IPS DF 4.7 (cell line): ENCODE measurements at regions not wholly inside any gene's neighbourhood (a gene's known extent, or its start where the extent isn't known, plus 50 kb on each side); places are given as distances from the start of the nearest gene placed in this dataset.
"Not testable (repeated sequence)": the region's sequence is repeated elsewhere in the genome, so short reads cannot be mapped to it uniquely, and the experiment has no call there.

Experiments
- DNase-seq: peaks from one replicate; pipeline ENCODE4 v3.0.0-alpha.2; 2013; ENCODE audit warnings: low spot score; ENCODE audit errors: extremely low read depth

DNA sequence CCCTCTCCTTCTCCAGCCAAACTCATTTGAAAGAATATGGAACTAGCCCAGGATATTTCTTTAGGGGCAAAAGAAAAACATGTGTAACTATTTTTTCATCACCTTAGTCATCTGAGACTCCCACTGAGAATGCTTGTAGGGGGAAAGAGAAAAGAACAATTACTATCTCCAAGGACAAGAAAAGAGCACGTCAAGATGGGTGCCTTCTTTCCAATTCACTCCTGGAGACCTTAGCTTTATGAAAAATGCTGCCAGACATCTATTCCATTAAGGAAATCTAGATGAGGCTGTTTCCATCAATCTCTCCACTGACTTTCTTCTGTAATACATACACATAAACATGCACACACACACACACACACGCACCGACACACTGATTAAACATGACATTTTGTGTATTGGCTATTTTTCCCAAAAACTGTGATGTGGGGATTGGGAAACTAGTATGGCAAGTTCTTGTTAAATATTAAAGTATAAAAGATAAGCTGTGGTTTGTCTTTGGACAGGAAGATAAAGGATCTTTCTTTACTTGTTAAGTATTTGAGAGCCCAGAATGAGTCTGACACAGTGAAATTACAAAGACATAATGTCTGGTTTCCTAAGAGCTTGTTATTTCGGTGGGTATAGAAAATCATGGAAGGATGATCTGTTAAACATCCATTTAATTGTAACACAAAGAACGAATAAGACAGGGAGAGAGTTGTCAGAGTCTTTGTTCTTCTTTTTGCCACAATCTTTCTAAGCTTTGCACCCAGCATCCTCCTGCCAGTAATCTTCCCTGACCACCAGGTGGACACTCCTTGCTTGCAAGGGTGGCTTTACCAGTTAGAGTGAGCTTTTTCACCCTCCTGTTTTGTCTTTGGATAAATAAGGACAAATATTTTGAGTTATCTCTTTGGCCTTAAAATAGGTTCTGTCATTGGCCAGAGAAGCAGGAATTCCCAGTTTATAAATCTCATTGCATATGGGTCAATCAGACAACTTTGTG is 177.3 kb upstream of the TMEM72 start:
- DNase-seq, result no peak

DNA sequence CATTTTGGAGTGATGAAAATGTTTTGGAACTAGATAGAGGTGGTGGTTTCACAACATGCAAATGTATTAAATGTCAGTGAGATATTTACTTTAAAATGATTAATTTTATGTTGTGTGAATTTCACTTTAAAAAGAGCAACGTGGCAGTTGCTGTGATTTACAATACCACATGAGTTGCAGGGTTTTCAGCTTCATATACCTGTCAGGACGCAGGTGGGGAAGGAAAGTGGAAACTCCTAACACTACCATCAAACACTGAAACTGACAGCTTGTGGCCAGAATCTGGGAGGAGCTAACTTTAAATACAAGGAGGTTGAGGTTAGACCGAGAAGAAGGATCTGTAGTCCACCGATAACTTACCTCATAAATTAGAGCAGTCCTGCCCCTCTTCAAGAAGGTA is 168.9 kb upstream of the TMEM72 start:
- no peak for DNase-seq

DNA sequence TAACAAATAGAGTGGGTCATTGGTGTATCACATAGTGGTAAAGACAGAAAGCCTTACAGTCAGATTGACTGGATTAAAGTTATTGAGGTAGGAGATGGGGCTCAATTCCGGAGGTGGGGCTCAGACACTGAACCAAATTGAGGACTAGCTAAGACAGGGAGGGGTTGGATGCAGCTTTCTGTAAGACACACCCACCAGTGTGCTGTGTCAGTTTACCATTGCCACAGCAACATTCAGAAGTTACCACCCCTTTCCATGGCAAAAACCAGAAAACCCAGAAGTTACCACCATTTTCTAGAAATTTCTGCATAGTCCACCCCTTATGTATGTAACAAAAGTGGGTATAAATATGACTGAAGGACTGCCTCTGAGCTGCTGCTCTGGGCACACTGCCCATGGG is 167.6 kb upstream of the TMEM72 start:
- no peak for DNase-seq

DNA sequence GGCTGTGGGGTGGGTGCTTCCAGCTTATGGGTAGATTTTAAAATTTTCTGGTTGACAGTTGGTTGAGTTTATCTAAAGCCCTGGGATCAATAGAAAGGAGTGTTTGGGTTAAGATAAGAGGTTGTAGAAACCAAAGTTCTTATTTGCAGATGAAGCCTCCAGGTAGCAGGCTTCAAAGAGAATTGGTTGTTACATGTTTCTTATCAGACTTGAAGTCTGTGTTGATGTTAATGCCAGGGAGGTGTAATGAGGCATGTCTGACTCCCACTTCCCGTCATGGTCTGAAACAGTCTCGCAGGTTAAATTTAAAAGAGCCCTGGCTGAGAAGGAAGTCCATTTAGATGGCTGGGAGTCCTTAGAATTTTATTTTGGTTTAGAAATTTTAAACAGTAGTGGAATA is 165.2 kb upstream of the TMEM72 start:
- no peak for DNase-seq

DNA sequence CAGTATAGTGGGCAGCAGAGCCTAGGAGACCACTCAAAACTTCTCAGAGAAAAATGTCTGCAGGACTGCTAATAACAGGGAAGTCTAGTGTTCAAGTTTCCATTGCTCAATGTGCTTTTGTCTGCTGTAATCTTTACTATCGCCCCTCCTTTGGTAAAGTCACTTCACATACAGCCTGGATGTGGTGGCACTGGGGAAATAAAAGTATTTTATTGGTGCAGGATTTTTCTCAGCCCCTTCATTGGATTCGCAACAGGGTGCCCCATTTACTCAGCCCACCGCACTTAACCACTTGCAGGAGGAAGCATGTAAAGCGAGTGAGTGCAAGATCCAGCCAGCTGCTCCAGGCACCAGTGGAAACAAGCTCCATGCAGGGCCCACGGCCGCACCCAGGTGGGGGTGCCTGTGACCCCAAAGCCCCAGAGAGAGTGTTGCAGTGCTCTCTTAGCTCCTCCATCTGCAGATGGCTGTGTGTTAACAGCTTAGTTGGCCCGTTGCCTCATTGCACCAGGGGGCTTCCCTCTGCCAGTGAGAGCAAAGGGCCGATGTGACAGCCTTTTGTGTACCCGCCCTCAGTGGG is 163.5 kb upstream of the TMEM72 start:
- DNase-seq, result no peak

DNA sequence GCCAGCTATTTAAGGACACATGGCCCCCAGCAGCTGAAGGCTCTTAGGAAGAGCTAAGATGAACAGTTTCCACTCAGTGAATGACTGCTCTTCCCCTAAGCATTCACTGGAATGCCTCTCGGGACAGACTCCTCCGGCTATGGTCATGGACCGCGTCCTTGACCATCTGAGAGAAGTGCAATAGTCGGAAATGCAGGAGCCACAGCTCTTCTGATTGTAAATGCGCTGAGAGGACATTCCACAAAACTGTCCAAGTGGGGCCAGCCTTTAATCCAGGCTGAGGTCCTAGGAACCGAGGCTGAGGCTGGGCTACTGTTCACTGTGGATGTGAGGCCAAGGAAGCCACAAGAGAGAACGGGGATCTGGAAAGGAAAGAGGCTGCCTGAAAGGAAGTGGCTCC is 162.0 kb upstream of the TMEM72 start:
- no peak for DNase-seq

DNA sequence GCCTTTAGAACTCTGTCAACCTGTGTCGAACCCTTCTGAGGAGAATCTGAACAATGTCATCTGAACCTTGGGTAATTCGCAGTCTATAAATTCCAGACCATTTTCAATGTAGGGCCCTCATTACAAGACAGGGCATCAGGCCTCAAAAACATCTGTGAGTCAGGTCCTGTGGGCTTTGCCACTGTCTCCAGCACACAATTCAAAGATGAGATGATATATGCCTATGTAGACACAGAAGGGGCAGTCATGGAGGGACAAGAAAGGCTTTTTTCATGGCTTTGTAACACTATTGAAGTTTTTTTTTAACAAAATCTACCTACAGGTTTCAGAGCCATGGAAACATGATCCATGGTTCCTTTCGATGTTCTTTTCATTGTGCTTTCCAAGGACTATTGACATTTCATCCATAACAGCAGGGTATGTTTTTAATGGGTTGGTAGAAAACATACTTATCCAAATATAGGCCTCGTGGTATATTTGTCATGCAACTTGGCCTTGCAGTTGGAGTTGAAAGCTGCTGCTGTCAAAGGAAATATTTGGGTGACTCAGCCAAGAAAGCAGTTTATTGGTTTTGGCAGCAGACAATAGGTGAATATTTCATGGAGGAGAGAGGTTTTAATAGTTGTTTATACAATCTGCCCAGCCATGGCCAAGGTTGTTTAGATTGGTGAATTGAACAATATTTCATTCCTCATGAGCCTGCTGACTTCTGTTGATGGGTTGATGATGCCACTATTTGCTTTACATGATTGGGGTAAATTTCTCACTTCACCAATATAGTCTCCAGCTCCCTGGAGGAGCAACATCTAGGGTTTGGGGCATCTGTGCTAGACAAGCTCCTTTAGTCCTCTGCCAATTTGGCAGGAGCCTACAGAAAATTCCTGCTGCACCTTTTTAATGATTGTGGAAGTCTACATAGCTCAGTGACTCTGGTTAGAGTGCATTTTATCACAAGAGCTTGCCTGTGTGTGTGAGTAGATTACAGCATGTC is 158.4 kb upstream of the TMEM72 start:
- no peak for DNase-seq

DNA sequence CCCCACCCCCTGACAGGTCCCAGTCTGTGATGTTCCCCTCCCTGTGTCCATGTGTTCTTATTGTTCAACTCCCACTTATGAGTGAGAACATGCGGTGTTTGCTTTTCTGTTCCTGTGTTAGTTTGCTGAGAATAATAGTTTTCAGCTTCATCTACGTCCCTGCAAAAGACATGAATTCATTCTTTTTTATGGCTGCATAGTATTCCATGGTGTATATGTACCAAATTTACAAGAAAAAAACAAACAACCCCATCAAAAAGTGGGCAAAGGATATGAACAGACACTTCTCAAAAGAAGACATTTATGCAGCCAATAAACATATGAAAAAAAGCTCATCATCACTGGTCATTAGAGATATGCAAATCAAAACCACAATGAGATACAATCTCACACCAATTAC is 156.8 kb upstream of the TMEM72 start:
- not testable (repeated sequence) for DNase-seq

DNA sequence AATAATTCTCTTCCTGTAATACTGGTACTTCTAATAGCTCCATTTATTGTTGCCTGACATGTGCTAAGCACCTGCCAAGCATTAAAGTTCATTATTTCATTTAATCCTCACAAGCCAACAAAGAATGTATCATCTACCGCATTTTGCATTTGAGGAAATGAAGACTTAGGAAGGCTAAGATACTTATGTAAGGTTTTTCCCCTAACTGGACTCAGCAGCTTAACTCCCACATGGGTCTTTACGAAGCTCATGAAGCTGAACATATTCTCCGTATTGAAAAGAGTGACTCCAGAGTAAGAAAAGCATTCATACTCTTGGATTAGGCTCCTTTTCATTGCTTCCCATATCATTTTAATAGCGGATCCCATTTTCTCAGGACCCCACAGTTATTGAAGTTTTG is 155.7 kb upstream of the TMEM72 start:
- no peak for DNase-seq

DNA sequence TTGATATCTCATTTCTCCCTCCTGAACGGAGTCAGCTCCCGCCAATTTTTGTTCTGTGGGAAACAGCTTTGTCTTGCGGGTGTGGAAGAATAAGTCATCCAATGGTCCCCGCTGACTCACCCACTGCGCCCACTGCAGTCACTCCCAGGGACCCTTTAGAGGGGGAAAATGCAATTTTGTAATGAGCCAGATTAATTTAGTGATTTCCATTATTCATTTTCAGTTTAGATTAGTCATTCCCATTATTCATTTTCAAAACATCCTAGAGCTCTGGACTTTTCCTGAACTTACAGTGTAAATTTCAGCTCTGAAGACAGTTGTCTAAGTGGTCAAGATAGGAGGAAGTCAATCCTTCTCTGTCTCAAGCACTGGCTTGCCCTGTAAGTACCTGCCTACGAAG is 154.9 kb upstream of the TMEM72 start:
- DNase-seq, result no peak

DNA sequence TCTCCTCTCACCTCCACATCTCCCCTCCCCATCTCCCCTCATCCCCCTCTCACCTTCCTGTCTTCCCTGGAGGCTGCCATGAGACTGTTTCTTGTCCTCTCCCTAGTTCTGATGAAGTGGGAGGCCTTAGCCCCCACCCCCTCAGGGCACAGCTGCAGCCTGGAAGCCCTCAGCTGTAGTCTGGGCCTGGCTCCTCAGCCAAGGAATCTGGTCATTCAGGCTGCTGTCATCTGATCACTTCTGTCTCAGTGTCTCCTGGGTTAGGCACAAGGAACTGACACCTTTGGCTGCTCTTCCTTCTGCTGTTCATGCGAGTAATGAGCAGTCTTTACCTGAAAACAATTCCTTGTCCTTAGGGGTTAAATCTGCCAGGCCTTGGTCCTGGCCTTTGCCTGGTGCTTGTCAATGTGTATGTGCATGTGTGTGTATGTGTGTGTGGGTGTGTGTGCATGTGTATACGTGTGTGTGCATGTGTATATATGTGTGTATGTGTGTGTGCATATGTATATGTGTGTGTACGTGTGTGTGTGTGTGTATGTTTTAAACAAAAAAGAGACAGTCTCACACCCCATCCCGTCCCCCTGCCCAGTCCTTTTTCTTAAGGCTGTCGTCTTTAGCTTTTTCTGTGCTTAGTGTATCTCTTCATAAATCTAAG is 153.5 kb upstream of the TMEM72 start:
- no peak for DNase-seq

DNA sequence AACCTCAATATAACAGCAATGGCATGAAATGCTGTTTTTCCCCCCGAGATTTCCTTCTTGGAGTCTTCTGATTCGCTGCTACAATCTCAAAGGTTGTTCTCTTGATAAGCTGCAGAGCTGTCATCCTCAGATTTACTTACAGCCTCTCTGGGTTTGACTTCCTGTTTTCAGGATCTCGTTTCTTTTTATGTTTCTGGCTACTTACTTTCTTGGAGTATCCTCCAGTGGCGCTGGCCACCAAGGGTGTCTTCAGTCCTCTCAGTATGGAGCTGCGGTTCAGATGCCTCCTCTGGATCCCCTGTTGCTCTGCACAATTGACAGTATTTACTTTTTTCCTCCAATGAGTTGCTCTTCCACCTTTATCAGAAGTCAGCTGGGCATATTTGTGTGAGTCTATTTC is 152.0 kb upstream of the TMEM72 start:
- no peak for DNase-seq

DNA sequence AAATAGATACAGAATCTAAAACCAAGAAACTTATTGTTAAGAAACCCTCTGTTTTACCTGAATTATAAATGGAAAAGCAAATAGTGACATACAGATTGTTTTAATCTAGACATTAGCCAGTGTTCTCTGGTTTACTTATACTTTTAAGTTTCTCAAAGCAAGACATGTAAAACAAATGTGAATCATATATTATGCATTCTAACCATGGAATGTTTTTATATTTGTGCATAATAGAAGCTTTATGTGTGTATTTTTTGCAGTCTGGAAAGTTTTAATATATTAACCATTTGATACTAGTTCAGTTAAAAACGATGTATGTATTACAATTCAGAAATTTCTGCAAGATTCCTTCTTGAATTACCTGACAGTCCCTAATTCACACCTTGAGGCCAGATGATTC is 150.6 kb upstream of the TMEM72 start:
- DNase-seq, result no peak

DNA sequence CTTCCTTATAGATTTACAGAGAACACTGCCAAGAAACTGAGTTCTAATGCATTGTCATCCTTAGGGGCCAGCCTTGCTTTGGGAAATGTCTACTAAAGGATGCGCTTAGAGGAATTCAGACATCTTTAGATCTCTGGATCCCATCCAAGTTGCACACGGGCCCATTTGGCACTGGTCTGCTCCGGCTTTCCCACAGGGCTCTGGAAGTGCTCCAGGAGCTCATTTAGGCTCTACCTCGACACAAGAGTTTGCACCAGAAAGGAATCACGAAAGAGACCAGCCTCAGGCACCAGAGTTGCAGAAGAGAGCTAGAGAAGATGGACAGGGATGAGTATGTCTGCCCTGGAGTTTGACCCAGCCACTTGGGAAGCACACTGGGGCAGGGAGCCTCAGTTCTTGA is 150.1 kb upstream of the TMEM72 start:
- DNase-seq, result no peak

DNA sequence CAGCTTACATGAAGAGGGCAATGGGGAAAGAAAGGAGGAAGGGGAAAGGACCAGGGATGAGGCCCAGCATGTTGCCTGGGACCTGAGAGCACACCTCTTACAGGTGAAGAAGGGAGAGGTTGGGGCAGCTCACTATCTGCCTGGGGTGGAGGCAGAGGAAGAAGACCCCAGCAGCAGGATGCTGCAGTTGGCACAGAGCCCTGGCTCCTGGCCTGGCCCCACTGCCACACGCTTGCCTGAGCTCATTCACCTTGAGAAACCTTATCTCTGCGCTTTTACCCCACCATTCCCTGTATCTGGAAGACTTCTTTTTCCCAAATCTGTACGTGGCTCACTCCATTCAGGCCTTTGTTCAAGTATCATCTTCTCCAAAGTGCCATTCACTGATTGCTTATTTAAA is 147.8 kb upstream of the TMEM72 start:
- DNase-seq, result no peak

DNA sequence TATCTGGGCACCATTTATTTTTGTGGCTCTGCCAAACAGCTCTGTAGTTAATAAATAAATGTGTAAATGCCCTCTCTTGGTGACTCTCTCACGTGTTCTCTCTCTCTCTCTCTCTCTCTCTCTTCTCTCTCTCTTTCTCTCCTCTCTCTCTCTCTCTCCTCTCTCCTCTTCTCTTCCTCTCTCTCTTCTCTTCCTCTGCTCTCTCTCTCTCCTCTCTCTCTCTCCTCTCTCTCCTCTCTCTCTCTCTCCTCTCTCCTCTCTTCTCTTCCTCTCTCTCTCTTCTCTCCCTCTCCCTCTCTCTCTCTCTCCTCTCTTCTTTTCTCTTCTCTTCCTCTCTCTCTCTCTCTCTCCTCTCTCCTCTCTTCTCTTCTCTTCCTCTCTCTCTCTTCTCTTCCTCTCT is 145.8 kb upstream of the TMEM72 start:
- DNase-seq, result no peak

DNA sequence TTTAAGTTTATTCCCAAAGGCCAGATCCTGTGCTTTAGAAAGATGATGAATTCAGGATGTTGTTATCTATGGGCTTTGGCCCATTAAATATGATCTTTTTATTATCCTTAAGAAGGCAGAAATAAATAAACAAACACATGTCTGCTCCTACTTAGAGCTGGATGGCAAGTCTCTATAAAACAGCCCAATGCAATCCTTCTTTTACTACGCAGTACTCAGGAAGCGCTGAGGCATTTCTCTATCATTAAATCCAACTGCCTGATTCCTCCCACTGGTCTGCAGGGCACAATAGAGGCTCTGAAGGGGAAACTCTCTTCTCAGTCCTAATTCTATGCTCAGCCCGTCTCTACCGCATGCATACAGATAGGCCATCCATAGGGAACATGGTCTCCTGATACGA is 144.5 kb upstream of the TMEM72 start:
- no peak for DNase-seq

DNA sequence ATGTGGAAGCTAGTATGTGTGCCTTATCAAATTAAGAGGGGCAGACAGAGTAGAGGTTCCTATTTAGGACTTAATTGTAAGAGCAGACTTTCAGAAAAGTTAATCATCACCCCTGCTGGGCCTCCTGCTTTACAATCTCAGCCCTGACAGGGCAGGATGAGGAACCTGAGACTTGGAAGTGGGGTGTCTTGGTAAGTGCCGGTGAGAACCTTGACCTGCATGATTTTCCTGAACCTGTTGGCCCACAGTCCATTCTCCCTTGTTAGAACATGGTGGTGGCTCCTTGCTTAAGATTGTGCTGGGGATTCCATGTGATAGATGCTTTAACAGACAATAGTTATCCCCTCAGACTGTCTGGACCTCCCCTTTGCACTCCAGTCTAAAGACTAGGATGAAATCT is 141.7 kb upstream of the TMEM72 start:
- no peak for DNase-seq

DNA sequence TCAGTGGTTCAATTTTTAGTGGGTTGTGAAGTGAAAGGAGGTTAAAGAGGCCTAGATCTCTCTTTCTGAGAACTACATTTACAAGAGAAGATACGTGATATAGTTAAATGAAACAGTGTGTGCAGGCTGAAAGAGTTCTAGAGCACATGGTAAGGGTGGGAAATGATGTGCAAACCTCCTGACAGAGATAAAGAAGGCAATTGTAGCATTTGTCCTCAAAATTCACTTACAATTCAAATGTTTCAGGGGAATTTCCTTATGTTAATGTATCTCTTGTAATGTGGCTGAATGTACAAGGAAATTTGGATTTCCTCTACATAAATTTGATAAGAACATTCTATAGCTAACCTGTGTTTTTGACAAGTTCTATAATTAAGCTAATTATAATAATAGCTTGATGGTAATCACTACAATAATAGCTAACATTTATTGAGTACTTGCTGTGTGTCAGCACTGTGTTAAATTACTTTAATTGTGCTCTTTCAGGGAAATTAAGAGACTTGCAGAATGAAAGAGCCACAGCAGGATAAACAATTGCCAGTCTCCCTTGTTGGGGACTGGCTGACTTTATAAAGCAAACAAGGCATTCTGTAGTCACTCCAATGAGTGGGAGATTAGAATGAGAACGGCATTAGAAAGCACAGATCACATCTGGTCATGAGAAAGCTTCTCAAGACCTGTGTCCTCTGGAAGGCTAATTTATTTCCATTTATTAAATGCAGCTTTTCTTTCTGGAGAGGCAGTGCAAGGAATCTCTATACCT is 139.7 kb upstream of the TMEM72 start:
- DNase-seq, result no peak

DNA sequence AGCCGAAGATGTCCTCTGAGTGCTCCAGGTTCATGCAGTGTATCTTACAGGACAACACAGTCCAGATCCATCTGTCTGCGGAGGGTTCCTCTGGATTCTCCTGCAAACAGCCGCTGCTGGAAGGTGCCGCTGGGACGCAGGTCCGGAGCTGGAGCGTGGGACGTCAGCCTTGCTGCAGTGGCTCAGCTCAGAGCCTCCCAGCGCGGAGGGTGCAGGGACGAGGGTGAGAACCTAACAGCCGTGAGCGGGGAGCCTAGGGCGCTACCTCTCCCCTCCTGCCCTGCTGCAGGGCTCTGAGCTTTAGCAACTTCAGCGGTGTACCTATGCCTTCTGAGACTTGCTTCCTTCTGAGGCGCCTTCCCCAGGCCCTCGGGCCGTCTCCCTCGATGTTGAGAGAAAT is 137.6 kb upstream of the TMEM72 start:
- no peak for DNase-seq
